Fibroblast of pulmonary artery (primary cell): ENCODE measurements at regions not wholly inside any gene's neighbourhood (a gene's known extent, or its start where the extent isn't known, plus 50 kb on each side); places are given as distances from the start of the nearest gene placed in this dataset.

Experiments used
- DNase-seq: peaks from one replicate; pipeline ENCODE4 v3.0.0-alpha.2; 2010; ENCODE audit warnings: low read depth
- H3K4me3 ChIP-seq: replicated peaks from 2 replicates; pipeline ENCODE4 v1.5.1; 2011; ENCODE audit warnings: low read depth, mild to moderate bottlenecking, control low read depth, low read length, moderate library complexity
- TF ChIP-seq, protein P1 (sequence below): IDR thresholded peaks from 2 replicates; pipeline ENCODE4 v1.5.1; 2011; ENCODE audit warnings: mild to moderate bottlenecking, control low read depth, low read length, inconsistent platforms; ENCODE audit errors: missing control alignments

GRCh38 chr13:63025741-63026140 is 1610.1 kb upstream of the PCDH20 start:
- H3K4me3 ChIP-seq = no peak overlapping the region
- DNase-seq = no peak
- TF ChIP-seq, protein P1, sequence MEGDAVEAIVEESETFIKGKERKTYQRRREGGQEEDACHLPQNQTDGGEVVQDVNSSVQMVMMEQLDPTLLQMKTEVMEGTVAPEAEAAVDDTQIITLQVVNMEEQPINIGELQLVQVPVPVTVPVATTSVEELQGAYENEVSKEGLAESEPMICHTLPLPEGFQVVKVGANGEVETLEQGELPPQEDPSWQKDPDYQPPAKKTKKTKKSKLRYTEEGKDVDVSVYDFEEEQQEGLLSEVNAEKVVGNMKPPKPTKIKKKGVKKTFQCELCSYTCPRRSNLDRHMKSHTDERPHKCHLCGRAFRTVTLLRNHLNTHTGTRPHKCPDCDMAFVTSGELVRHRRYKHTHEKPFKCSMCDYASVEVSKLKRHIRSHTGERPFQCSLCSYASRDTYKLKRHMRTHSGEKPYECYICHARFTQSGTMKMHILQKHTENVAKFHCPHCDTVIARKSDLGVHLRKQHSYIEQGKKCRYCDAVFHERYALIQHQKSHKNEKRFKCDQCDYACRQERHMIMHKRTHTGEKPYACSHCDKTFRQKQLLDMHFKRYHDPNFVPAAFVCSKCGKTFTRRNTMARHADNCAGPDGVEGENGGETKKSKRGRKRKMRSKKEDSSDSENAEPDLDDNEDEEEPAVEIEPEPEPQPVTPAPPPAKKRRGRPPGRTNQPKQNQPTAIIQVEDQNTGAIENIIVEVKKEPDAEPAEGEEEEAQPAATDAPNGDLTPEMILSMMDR = no peak

DNA sequence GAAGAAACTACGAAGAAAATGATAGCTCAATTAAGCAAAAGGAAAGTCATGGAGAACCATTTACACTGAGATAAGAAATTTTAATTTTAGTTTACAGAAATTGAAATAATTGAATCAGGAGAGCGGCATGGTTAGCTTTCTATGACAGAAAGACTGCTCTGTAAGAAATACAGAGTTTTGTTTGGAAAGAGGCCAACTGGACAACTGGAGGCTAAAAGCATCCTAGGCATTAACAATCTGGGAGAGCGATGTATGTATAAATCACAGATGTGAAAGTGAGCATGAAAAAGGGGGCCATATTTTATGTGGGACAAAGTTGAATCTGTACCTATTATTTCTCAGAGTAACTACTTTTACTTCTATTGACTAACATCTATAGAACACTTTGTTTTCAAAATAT is 1608.8 kb upstream of the PCDH20 start:
- peak; percentile 4 for DNase-seq
- H3K4me3 ChIP-seq = no peak overlapping the region
- TF ChIP-seq, protein P1 = no peak

DNA sequence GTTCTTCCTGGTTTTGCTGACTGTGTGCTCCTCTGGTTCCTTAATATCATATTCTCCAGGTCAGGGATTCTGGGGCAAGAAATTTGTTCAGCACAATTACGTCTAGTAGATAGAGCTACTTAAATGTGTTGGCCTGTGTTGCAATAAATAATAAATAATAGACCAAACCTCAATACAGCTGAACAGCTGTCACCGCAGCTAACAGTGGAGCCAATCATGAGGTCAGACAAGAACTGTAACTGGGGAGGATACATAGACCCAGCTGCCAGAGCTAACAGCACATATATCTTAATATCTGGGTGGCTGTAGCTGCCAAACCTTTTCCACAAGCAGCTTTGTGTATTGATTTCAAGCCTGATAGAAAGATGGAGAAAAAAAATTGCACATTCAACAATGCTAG is 1596.3 kb upstream of the PCDH20 start:
- H3K4me3 ChIP-seq = no peak overlapping the region
- TF ChIP-seq, protein P1 = no peak
- no peak for DNase-seq

DNA sequence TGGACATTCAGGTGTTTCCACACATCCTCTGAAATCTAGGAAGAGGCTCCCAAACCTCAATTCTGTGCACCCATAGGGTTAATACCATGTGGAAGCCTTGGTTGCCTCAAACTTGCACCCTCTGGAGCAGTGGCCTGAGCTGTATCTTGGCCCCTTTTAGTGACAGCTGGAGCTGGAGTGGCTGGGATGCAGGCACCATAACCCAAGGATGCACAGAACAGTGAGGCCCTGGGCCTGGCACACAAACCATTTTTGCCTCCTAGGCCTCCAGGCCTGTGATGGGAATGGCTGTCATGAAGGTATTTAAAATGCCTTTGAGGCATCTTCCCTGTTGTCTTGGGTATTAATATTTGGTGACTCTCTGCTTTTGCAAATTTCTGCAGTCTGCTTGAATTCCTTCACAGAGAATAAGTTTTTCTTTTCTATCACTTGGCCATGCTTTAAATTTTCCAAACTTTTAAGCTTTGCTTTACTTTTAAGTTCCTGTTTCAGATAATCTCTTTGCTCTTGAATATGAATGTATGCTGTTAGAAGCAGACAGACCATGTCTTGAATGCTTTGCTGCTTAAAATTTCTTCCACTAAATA is 1594.5 kb upstream of the PCDH20 start:
- no peak for DNase-seq
- no peak overlapping the region for H3K4me3 ChIP-seq
- TF ChIP-seq, protein P1 = no peak

- no peak overlapping the region for H3K4me3 ChIP-seq
- no peak for DNase-seq
- TF ChIP-seq, protein P1 = no peak
Observed at GRCh38 chr13:63005625-63006024, 1590.0 kb upstream of the PCDH20 start.

- DNase-seq = no peak
- TF ChIP-seq, protein P1 = no peak
- H3K4me3 ChIP-seq = no peak overlapping the region
Observed at GRCh38 chr13:62997696-62998095, 1582.0 kb upstream of the PCDH20 start.

DNA sequence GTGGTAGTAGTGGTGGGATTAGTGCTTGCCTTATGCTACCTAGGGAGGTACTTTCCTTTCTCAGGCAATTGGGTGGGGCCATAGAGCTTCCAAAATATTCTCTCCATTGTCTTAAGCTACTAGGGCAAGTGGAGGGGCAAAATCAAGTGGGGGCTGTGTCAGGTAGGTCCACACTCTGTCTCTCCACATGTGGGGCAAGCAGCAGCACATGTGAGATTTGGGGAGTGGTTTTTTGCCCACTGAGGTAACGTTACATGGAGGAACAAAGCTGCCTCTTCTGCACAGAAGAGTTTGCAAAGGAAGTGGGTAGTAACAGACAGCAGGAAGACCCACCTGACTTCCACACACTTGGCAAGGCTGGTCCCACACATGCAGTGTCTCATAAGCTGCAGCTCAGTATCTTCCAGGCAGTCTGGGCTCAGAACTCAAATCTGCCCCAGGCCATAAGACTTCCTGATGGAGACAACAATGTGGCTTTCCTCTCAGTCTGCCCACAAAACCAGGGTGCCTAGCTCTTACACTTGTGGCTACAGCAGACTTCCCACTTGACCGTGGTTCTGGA is 1581.5 kb upstream of the PCDH20 start:
- no peak overlapping the region for H3K4me3 ChIP-seq
- TF ChIP-seq, protein P1 = no peak
- no peak for DNase-seq
